ACHN (cell line): ENCODE measurements at regions not wholly inside any gene's neighbourhood (a gene's known extent, or its start where the extent isn't known, plus 50 kb on each side); places are given as distances from the start of the nearest gene placed in this dataset.
"Not testable (repeated sequence)": the region's sequence is repeated elsewhere in the genome, so short reads cannot be mapped to it uniquely, and the experiment has no call there.

Source experiments
- DNase-seq: peaks from one replicate; pipeline ENCODE4 v3.0.0-alpha.2; 2015
- in situ Hi-C: cut with HindIII; loops from 2 replicates; pipeline ENCODE4 v1.10.0; 2017; ENCODE audit warnings: low sequenced_read_pairs, low pct_ligation_motif_present, low pct_unique_long_range_greater_than_20kb

DNA sequence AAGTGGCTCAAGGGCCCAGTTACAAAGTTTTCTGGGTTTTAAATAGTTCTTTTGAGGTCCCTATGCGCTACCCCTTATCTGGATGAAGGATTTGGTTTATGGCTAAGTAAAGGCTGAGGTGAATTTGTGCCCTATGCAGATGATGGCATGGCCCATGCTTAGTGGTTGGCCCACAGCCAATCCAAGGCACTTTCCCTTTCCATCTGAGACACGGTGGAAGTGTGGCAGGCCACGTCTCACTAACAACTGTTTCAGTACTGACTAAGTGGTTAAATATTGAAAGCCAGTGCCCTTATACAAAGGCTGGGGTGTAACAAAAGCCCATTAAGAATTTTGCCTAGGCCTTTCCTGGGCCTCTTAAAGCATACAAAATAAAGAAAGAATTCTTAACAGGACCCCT, 260.3 kb downstream of the ZNF37A start:
- in situ Hi-C loops, result not testable (repeated sequence)
- peak; percentile 34 for DNase-seq

DNA sequence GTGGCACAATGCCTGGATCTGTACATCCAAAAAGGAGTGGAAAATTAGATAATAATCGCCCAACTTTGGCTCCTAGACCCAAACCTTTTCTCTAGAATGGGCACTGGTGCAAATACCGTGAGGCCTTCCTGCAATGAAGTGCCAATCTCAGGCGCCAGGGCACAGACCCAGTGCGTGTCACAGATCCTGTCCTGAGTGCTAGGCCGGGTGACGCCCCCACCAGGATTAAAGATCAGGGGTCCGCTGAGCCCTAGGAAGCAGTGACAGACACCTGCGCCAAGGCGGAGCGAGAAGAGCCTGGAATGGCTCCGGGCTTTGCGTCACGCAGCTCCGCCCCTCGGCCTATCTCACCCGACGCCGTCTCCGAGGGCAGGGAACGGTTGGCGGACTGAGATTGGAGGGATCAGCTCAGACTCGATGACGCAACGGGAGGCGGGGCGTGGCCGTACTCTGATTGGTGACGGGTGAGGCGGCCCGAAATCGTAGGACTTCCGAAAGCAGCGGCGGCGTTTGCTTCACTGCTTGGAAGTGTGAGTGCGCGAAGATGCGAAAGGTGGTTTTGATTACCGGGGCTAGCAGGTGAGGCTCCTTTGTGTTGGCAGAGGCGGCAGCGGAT, 261.9 kb downstream of the ZNF37A start:
- DNase-seq, result peak; percentile 49
- in situ Hi-C loops, result not testable (repeated sequence)

DNA sequence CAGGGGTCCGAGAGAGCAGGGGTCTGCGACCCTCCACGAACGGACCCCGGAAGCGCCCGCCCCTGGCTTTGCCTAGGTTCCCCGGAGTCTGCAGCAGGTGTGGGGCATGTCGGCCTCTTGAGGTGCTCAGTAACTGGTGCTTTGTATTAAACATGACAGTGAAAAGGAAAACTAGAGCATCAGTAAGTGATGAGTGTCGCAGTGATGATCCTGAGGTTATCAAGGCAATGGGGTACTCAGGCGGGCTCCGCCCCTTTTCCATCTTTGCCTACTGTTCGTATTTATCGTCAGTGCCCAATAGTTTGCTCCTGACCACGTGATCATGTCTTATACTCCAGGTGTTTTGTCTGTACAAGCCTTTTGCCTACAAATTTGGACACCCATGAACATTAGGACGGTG, 262.4 kb downstream of the ZNF37A start:
- in situ Hi-C loops, DNase-seq: not testable (repeated sequence)

DNA sequence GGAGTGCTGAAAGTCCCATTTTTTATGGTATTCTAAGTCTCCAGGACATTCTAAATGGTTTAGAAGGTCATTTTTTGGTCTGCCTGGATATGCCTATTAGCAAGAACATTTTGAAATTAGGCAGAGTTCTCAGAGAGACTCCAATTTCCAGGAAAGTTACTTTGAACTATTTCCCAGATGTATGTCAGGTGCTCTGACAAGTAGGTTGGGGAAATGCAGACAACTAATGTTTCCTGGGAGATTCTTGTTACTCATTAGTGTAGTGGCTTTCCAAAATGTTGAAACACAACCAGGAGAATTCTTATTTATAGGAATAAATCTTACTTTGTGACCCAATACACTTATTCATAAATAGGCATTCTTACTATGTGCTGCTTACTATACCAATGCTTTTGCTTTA, 268.4 kb downstream of the ZNF37A start:
- in situ Hi-C loops, DNase-seq: not testable (repeated sequence)

DNA sequence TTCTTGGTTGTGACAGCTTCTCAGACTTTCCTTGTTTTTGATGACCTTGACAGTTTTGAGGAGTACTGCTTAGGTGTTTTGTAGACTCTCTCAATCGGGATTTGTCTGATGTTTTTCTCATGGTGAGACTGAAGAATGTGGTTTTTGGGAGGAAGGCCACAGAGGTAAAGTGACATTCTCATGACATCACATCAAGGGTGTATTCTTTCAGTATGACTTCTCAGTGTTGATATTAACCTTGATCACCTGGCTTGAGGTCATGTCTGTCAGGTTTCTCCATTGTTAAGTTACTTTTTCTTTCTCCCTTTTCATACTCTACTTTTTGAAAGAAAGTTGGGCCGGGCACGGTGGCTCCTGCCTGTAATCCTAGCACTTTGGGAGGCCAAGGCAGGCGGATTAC, 269.9 kb downstream of the ZNF37A start:
- DNase-seq, in situ Hi-C loops: not testable (repeated sequence)

DNA sequence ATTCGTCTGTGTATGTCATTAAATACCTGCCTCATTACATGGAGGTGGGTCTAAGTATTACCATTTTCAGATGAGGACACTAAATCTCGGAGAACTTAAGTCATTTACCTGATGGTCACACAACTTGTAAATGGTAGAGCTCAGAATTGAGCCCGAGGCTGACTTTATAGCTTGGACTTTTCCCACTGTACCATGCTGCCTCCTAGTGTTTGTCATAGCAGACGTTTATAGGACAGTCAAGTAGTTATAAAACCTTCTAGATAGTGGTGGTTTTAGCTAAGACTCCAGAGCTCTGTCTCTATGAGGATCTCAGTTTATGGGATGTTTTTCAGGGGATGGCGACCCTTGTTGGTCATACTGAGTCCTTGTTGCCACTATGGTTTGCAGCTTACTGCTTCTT, 271.8 kb downstream of the ZNF37A start:
- in situ Hi-C loops, result not testable (repeated sequence)
- peak; percentile 53 for DNase-seq

DNA sequence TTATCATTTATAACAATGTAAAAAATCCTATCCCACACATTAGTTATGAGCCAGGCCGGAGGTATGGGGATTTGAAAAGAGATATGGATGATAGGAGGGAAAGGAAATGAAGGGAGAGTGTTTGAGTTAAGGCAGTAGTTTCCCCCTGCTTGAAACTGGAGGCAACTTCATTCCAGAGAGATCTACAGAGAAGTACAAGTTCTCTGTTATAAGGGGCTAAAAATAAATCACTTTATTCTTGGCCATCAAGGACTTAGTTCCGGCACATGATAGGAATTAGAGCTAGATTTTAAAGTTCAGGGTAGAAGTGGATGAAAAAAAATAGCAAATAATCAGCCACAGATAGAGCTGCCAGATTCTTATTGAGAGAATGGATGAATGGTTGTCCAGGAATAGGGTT, 289.7 kb downstream of the ZNF37A start:
- DNase-seq, in situ Hi-C loops: not testable (repeated sequence)

DNA sequence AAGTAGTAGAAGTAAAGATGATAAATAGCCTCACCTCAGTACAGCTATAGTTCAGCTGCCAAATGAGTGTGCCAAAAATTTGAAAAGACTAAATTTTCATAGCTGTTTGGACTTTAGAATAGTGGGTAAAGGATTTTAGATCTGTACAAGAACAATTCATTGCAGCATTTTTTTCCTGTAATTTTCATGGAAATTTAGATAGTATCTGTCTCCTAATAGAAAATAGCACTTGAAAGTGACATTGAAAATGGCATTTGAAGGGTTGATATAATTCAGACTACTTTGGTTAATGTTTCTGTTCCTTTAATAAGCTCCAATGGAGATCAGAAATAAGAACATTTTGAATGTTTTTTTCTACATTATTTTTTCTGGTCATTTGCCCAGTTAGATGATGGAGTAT, 292.7 kb downstream of the ZNF37A start:
- in situ Hi-C loops, DNase-seq: not testable (repeated sequence)

DNA sequence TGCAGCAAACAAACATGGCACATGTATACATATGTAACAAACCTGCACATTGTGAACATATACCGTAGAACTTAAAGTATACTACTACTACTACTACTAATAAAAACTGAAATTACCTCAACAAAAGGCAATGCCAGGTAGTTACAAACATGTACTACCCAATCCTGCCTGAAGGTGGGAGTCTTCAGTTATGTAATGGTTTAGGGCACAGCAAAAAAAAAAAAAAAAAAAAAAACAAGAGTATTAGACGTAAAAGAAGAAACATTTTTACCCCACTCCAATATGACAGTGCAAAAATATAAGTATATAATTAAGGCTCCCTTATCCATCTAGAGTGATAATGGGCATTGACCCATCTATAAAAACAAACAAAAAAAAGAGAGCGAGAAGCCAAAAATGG, 296.6 kb downstream of the ZNF37A start:
- peak; percentile 22 for DNase-seq
- in situ Hi-C loops, result not testable (repeated sequence)

DNA sequence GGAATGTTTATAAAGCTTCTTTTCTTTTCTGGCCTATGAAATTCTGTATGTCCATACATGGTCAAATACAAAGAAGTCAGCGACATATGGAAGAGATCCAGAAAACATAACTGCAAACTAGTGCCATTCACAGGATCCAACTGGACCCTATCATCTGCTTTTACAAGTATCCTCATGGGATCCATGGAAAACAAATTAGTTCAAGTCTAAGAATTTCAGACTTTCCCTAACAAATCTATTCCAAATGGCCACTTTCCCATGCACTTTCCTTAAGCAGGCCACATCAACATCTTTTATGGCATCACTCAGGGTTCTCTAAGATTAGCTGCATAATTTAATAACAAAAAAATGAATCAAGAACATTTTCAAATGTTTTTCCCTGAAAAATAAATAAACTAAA, 301.3 kb downstream of the ZNF37A start:
- DNase-seq, result not testable (repeated sequence)

DNA sequence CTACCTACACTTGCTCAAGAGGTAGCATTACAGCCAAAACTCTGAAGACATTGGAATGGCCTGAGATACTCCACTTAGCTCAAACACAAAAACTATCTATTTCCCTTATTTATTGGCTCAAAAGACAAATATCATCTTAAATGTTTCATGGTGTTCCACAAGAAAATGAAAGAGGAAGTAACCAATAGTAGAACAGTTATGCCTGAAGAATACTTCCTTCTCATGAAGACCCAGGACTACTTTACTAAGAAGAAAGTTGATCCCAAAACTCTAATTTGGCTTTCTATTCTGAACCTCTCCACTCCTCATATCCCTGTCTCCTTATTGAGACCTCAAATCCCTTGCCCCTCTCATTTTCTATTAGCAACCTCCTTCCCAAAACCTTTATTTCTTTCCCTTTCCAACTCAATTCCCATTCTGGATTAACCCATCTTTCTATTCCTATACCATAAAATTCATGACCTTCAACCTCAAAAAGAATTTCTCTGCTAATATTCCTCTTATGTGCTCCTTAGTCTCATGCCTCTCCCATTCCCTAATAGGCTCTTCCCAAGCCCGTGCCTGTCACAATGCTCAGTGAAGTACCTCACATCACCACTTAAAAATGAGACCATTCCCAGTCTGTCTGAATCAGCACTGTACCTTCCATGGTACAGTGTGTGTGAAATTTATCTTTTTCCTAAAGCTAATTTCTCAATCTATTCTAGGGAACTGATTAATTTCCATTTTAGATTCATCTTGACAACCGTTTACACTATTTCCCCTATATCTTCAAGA, 302.2 kb downstream of the ZNF37A start:
- DNase-seq, in situ Hi-C loops: not testable (repeated sequence)

More for the DNA sequence above, 301.3 kb downstream of the ZNF37A start:
- in situ Hi-C loops, result not testable (repeated sequence)

DNA sequence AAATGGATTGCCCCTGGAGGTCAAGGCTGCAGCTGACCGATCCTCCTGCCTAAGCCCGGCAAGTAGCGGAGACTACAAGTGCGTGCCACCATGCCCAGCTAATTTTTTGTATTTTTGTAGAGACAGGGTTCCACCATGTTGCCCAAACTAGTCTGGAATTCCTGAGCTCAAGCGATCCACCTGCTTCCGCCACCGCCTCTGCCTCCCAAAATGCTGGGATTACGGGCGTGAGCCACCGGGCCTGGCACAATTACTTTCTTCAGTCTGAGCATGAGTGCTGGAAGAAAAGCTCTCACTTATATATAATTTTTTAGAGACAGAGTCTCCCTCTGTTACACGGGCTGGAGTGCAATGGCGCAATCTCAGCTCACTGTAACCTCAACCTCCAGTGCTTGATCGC, 307.4 kb downstream of the ZNF37A start:
- DNase-seq, in situ Hi-C loops: not testable (repeated sequence)

DNA sequence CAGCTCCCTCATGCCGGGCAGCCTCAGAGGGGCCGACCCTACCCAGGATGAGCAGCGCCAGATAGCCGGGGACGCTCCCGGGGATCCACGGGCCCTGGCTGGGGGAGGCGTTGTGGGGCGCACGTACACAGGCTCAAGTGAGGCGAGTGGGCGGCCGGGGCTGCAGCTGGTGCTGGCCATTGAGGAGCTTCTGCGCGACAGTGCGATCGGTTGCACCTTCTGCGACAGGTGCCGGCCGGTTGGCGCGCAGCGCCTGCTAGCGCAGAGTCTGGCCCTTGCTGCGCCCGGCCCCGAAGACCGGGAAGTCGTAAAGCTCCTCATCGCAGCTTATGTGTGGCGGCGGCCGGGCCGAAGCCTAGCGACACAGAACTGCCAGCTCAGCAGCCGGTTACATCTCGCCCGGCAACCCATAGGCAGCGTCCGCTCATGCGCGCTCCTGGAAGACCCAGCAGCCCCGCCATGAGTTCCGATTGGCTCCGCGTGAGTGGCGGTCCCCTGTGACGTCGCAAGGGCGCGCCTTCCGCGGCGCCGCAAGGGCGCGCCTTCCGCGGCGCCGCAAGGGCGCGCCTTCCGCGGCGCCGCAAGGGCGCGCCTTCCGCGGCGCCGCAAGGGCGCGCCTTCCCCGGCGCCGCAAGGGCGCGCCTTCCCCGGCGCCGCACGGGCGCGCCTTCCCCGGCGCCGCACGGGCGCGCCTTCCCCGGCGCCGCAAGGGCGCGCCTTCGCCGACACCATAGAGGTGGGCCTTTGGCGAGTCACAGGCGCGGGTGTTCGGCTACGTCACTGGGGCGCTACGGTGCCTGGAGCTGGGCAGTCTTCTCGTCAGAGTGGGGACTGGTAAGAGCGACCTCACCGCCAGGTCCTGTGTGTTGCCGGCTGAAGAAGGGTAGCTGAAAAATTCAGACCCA, 308.6 kb downstream of the ZNF37A start:
- DNase-seq, result peak; percentile 92
- in situ Hi-C loops, result not testable (repeated sequence)

DNA sequence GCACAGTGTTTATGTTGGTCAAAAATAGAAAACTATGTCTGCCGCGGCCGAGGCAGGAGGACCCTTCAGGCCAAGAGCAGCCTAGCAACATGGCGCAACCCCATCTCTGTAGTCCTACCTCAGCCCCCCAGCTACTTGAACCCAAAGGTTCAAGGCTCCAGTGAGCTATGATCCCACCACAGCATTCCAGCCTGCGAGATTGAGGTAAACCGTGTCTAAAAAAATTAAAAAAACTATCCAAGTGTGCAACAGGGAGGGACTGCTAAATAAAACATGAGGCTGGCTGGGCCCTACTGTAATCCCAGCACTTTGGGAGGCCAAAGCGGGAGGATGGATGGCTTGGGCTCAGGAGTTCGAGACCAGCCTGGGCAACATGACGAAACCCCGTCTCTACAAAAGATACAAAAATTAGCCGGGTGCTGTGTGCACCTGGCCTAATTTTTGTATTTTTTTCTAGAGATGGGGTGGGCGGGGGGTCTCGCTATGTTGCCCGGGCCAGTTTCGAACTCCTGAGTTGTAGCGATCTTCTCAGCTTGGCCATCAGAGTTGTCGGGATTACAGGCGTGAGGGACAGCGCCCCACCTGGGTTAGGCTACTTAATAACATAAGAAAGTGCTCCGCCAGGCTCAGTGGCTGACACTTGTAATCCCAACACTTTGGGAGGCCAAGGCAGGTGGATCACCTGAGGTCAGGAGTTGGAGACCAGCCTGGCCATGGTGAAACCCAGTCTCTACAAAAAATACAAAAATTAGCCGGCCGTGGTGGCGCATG, 309.4 kb downstream of the ZNF37A start:
- peak; percentile 1 for DNase-seq
- in situ Hi-C loops, result not testable (repeated sequence)

DNA sequence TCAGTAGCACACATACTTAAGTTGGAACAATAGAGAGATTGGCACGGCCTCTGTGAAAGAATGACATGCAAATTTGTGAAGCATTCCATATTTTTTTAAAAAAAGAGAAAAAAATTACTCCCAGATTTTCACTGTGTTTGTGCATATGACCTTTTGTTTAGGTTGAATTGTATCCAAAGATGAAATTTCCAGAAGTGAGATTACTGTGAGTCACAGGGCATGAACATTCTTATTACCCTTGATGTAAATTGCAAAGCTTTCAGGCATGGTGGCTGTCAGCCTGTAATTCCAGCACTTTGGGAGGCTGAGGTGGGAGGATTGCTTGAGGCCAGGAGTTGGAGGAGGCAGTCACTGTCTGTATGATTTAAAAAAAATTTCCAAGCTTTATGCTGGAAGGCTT, 329.5 kb downstream of the ZNF37A start:
- in situ Hi-C loops, DNase-seq: not testable (repeated sequence)

DNA sequence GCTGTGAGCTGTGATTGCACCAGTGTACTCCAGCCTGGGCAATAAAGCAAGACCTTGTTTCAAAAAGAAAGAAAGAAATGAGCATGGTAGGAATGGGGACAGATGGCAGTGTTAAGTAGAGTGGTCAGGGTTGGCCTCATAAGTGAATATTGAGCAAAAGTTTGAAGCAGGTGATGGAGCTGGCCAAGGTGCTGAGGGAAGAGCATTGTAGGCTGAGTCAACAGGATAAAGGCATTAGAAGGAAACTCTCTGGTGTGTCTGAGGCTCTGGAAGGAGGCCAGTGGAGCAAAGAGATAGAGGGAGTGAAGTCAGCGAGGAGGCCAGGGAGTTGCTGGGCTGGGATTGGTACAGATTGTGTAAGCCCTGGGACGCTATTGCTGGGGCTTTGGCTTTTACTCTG, 336.1 kb downstream of the ZNF37A start:
- in situ Hi-C loops, DNase-seq: not testable (repeated sequence)

DNA sequence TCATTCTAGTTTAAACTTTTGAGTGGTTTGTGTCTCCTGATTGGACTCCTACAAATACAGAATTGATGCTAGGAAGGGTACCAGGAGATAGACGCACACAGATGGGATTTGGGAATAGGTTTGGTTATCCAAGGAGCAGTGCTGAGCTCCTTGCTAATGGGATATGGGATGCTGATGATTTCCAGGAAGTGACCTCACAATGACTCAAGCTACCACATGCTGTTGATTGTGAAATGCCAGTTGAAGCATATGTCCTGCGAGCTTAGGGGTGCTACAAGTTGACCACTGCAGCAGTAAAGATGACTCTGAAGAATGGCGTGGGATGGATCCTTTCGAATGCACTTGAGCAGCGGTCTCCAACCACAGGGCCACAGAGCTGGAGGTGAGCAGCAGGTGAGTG, 343.2 kb downstream of the ZNF37A start:
- in situ Hi-C loops, DNase-seq: not testable (repeated sequence)

DNA sequence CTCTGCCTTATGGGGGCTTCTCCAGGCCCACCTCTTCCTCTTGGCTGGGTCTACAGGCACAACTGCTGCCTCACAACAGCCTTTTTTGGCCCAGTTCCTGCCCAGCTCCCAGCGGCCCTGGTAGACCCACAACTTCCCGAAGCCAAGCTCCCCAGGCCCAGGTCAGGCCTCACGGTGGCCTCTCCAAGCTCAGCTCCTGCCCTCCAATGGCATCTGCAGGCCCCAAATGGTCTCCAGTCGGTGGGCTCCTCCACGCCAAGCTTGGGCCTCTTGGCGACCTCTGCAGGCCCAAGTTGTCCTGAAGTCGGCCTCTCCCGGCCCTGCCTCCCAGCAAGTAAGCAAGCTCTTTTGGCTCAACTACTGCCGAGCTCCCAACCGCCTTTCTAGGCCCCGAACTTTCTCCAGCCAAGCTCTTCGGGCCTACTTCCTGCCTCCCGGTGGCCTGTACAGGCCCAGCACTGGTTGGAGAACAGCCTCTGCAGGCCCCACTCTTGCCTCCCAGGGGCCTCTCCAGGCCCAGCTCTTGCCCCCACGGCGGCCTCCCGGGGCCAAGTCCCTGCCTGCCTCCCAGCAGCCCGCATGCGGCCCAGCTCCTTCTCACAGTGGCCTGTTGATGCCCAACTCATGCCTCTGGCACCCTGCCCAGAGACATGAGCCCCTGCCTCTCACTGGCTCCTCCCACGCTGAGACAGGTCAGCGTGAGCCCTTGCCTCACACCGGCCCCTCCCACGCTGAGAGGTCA, 354.6 kb downstream of the ZNF37A start:
- DNase-seq, in situ Hi-C loops: not testable (repeated sequence)
